GM18502 (cell line): ENCODE measurements at regions not wholly inside any gene's neighbourhood (a gene's known extent, or its start where the extent isn't known, plus 50 kb on each side); places are given as distances from the start of the nearest gene placed in this dataset.
"Not testable (repeated sequence)": the region's sequence is repeated elsewhere in the genome, so short reads cannot be mapped to it uniquely, and the experiment has no call there.

Experiments used
- ATAC-seq: cut with Tn5 transposase; IDR thresholded peaks from one replicate; pipeline ENCODE4 v1.9.1; 2021; ENCODE audit warnings: mild to moderate bottlenecking; ENCODE audit not compliant: unreplicated experiment, poor library complexity

DNA sequence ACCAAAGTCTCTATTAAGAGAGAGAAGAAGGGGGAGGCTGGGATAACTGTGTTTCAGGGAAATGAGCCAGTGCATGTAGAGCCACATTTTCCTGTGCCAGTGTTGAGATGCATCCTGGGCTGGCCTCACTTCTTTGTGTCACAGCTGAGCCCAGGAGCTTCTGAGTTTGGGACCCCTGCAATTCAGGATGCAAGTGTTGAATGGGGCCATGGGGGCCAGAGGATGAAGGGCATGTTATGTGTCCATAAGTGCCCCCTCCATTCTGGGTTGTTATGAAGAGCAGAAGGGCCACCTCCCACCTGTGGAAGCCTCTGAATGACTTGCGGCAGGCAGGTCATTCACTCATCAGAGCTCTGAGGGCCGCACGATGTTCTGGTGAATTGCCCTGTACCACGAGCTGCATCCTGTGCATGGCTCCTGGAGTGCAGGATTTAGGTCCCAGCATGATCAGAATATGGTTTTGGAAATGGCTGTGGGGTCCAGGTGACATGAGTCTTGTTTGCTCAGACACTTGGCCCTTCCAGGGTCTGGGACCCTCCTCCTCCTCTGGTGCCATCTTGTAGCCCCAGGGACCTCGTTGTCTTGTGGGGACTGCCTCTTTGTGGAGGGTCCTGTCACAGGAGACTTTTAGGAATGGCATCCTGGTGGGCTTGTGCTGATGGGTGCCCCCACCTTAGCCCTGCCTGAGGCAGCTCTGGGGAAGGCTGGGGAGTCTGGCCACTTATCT lies 115.4 kb upstream of the PITX1 start:
- no peak for ATAC-seq

DNA sequence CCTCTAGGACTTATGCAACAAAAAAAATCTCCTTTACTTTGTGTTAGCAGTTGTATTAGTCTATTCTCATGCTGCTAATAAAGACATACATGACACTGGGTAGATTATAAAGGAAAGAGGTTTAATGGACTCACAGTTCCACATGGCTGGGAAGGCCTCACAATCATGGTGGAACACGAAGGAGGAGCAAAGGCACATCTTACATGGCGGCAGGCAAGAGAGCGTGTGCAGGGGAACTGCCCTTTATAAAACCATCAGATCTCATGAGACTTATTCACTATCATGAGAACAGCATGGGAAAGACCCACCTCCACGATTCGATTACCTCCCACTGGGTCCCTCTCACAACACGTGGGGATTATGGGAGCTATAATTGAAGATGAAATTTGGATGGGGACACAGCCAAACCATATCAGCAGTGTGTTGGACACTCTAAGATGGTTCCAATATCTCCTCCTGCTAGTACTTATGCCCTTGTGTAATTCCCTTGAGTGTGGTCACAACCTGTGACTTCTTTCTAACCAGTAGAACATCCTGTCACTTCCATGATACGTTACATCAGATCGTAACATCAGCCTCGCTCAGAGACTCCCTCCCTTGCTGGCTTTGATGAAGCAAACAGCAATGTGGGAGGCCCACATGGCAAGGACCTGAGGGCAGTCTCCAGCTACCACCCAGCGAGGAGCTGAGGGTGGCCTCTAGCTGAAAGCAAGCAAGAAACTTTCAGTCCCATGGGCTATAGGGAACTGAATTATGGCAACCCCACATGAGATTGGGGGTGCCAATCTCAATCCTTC lies 113.5 kb upstream of the PITX1 start:
- ATAC-seq = no peak

DNA sequence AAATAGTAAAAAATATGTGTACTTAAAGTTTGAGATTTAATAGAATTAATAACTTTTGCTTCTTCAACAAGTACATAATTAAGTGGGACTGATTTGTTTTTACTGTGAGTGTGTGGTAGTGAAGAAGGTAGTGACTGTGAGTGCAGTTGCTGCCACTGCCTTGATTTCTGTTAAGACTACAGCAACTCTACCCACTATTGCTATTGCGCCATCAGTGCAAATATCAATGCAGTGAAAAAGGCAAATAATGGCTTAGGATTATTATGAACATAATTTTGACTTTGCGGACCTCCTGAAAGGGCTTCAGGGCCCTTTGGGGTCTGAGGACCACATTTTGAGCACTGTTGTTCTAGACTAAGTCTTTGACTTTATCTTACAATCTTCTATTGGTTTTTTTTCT lies 112.0 kb upstream of the PITX1 start:
- no peak for ATAC-seq

GRCh38 chr5:135143682-135144081 lies 109.7 kb upstream of the PITX1 start:
- ATAC-seq = not testable (repeated sequence)

DNA sequence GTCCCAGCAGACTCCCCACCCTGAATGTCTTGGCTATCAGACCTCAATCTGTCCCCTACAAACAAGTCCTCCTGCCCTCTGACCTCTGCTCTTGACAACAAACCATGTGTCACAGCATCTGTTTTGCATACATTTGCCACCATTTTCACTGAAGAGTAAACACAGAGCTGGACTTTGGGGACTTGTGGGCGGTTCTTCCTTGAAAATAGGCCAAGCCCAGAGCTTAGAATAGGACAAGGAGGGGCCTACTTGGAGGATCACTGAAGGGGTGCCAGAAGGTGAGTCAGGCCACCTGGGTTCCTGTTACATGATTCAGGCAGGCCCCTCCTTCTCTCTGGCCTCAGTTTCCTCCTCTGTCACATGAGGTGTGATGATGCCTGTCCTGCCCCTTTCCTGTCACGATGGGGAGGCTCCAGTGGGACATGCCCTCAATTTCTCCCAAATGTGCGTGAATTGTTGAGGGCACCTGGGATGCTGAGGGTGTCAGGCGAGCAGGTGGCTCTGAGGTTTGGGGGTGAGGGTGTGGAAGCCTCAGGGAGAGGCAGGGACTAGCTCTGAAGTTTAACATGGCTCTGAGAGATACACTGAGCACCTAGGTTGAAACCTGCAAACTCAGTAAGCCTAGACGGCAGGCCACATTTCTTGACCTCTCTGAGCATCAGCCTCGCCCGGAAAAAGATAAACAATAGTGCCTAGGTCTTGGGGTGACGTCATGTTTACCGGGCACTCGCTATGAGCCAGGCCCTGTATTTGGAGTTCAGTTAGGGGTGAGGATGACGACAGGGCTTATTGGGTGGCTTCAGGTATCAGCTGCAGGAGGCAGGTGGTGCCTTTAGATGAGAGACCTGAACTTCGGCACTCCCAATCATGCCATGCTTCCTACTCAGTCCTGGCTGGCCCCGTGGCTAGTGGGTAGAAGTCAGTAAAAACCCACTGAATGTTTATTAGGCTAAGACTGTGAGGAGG lies 107.6 kb upstream of the PITX1 start:
- no peak for ATAC-seq

DNA sequence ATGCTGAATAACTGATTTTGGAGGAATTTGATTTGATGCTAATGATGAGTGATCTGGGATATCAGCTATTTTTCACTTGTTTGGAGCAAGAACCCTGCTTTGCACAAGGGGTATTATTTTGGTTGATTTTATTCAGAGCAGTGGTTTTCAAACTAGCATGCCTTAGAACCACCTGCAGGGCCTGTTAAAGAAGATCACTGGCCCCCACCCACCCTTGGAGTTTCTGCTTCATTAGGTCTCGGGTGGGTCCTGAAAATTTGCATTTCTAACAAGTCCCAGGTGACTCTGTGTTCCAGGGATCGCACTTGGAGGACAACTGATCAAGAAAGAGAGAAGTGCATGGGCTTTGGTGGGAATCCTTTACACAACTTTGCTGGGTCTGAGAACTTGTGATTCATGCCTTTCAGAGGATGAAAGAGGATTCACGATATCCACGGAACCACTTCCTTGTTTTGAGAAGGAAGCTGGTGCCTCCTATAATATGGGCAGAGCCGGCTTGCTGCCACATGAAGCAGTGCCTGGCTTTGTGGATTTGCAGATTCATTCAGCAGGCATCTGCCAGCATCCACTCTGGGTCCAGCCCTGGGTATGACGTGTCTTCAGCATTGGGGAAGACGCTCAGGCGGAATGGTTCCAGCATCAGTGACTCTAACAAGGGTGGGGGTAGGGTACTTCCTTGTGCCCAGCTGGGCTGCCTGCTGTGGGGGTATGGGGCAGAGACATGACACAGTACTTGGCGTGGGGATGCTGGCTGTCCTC lies 106.6 kb upstream of the PITX1 start:
- no peak for ATAC-seq

- no peak for ATAC-seq
Measured at GRCh38 chr5:135139381-135140134, 105.5 kb upstream of the PITX1 start.

GRCh38 chr5:135138116-135138850 lies 104.3 kb upstream of the PITX1 start:
- ATAC-seq = no peak

DNA sequence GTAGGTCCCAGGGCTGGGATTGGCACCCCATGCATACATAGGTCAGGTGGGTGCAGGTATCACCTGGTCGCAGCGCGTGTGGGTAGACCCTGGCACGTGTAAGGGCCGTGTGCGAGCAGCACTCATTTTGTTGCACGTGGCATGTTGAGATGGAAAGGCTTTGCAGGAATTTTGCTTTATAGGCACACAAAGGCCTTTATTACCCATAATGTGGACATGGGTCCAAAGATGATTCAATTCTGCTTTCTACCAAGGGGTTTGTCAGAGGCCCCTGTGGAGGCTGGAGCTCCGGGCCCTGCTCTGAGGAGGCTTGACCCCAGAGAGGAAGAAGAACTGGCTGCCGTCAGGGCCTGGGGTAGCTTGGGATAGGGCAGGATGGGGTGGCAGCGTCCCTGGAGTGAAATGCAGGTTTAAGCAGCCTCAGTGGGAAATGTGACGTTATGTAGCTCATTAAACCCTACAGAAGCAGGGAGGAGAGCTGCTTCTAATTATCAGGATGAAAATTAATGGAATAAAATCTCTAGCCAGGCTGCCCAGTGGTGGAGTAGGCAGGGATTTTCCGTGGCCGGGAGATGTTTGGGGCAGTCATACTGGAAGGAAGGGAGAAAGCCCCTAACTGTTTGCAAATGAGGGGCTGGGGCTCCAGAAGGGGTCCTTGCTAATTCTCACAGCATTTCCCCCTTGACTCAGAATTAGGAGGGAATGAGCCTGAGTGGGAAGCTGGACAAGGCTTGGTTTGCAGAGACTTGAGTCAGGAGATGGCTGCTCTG lies 103.3 kb upstream of the PITX1 start:
- ATAC-seq = no peak

DNA sequence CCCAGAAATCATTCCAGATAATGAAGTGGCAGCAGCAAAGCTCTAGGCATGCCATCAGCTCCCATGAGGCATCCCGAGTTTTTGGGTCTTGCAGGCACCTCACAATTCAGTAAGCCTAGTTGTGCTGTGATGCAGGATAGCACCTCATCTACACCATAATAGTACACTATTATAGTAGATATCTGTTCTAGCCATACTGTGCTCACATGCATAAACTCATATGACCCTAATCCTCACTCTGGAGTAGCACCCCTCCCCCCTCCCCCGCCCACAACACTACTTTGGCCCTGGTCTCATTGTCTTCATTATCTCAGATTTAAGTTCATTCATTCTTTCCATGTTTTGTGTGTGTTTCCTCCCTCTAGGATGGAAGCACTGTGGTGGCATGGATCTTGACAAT lies 102.5 kb upstream of the PITX1 start:
- ATAC-seq = no peak

GRCh38 chr5:135135530-135136226 lies 101.7 kb upstream of the PITX1 start:
- no peak for ATAC-seq

GRCh38 chr5:135134691-135135381 lies 100.8 kb upstream of the PITX1 start:
- ATAC-seq = no peak

DNA sequence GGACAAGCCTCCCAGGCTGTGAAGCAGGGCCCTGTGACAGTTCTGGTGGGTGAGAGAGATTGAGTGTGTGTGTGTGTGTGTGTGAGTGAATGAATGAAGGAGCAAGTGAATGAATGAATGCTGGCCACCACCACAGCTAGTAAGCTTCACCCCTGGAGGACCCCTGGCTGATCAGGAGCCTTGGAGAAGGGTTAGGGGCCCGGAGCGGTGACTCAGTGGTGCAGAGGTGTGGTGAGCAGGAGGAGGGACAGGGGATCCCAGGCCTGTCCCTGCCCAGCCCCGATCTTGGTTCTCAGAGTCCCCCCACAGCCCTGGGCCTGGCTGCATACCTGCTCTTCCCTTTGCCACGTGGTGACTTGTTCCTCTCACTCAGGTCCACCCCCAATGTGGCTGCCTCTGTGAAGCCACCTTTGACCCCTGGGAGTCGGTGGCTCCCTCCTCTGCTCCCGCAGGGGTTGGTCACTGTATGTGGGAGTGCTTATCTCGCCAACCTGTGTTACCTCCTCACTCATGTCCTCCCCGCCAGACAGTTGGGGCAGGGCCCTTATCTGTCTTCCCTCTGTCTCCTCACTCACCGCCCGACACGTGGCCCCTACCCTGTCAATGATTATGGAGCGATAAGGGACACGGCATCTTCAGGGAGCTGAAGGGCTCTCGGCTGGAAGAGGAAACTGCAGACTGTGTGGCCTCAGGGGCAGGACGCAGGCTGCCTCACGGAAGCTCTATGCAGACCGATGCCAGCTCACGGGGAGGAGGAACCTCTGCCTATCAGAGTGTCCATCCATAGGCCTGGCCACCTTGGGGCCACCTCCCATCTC lies 99.9 kb upstream of the PITX1 start:
- ATAC-seq = no peak

DNA sequence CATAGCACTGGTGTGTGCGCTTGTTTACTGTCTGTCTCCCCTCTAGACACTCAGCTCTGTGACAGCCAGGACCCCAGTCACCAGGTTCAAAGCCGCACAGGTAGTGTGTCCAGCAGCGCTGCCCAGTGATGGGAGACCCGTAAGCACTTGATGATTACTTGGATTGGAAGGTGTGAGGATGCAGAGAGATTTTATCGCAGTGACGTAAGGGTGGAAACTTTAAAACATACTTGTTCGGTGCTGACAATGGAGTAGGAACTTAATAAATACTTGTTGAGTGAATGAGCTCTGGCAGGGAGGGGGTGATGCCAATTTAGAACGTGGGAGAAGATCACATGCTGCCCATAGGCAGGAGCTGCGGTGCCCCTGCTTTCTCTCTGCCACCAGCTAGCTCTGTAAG lies 99.2 kb upstream of the PITX1 start:
- no peak for ATAC-seq

- ATAC-seq = no peak
Measured at GRCh38 chr5:135131801-135132680, 98.0 kb upstream of the PITX1 start.
